G401.6 (cell line): ENCODE measurements at regions not wholly inside any gene's neighbourhood (a gene's known extent, or its start where the extent isn't known, plus 50 kb on each side); places are given as distances from the start of the nearest gene placed in this dataset.
"Not testable (repeated sequence)": the region's sequence is repeated elsewhere in the genome, so short reads cannot be mapped to it uniquely, and the experiment has no call there.

Experiments used
- FAIRE-seq: peaks from 2 replicates; lab custom pipeline; 2012; peaks lifted over from hg19 to GRCh38; lab: Jason Lieb, UNC

GRCh38 chr21:25487046-25487594 is 120.2 kb downstream of the MRPL39 start:
- no peak for FAIRE-seq

DNA sequence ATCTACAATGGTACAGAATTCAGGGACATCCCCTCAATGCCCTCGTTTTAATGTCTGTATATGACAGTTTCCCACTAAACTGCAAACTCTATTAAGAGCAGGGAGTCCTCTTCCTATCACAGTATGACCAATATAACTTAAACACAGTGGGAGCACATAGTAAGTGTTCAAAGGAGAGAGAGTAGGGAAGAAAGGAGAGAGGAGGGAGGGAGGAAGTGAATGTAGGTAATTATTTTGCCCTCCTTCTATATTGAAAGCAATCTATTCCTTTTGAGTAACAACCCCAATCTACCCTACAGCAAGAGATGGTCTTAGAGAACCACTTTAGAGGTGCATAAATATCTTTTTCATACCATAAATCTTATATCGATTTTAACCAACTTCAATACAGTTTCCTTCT is 121.4 kb downstream of the MRPL39 start:
- no peak for FAIRE-seq

GRCh38 chr21:25467896-25468295 is 139.4 kb downstream of the MRPL39 start:
- no peak for FAIRE-seq

- not testable (repeated sequence) for FAIRE-seq
Observed at GRCh38 chr21:25467071-25467470, 140.2 kb downstream of the MRPL39 start.

- no peak for FAIRE-seq
Observed at GRCh38 chr21:25466470-25466869, 140.8 kb downstream of the MRPL39 start.

- no peak for FAIRE-seq
Observed at GRCh38 chr21:25465263-25465662, 142.0 kb downstream of the MRPL39 start.

- no peak for FAIRE-seq
Observed at GRCh38 chr21:25464275-25464674, 143.0 kb downstream of the MRPL39 start.

DNA sequence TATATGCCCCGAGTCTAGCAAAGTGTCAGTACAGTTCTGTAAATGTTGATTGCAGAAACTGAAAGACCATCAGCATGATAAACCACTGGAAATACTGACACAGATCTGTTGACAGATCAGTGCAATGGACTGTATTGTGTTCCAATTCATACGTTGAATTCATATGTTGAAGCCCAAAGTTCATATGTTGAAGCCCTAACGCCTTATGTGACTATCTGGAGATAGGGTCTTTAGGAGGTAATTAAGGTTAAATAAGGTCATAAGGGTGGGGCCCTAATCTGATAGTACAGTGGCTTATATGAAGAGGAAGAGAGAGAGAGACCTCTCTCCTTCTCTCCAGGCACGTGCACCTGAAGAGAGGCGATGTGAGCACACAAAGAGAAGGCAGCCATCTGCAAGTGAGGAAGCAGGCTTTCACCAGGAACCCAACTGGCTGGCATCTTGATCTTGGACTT is 144.7 kb downstream of the MRPL39 start:
- no peak for FAIRE-seq

- no peak for FAIRE-seq
Observed at GRCh38 chr21:25461725-25462124, 145.6 kb downstream of the MRPL39 start.

DNA sequence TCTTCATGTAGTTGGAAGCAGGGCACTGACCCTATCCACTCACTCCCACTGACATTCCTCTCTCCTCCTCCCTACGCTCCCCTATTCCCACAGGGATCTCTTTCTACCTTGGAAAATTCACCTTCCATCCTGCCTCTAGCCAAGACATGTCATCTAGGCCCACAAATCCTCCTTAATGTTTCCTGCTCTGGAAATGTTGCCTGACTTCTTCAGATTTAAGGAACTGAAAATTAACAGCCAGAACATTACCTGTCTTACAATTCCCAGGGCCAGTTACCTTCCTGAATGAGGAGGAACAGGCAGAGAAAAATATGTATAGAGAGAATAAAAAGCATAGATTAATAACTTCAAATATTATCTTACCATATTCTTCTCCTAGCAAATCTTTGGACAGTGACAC is 147.3 kb downstream of the MRPL39 start:
- FAIRE-seq = no peak

GRCh38 chr21:25459365-25459764 is 147.9 kb downstream of the MRPL39 start:
- no peak for FAIRE-seq

DNA sequence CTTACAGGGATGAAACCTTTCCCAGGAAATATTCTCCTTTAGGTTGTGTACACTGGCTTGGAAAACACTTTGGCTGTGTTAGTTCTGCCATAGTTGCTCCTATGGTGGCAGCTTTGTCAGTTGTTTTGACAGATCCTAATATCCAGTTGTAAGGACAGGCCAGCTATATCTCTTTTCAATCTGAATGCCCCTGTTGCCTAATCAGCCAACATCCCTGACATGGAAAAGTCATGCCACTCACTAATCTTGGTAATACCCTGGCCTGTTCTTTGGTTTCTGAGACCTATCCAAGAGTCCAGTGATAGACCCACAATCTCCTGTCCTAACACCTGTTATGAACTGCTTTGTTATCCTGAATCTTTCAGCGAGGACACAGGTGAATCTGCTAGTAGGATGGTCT is 148.8 kb downstream of the MRPL39 start:
- no peak for FAIRE-seq

DNA sequence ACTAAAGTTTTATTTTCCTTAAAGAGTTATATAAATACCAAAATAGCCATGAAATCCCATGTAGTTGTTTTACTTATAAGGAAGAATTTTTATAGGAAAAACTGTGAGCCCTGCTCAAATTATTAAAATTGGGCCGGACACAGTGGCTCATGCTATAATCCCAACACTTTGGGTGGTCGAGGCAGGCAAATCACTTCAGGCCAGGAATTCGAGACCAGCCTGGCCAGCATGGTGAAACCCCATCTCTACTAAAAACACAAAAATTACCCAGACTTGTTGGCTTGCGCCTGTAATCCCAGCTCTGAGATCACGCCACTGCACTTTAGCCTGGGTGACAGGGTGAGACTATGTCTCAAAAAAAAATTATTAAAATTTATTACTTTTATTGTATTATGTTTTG is 149.3 kb downstream of the MRPL39 start:
- no peak for FAIRE-seq

- no peak for FAIRE-seq
Observed at GRCh38 chr21:25457411-25457810, 149.9 kb downstream of the MRPL39 start.

DNA sequence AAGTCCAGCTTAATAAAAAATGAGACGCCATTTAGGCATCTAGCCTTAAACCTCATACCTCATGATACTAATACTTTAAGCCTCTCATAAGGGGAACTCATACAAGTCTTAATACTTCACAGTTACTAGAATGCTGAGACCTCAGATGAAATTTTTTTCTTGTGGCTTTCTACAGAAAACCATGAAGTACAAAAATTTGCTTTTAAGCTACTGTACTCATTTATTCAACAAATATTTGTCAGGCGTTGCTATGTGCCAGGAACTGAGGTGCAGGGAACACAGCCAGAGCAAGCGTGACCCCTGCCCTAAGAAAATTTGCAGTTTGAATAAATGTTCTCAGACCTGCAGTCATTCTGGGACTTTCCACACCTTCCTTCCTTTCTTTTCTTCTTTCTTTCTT is 150.6 kb downstream of the MRPL39 start:
- no peak for FAIRE-seq

DNA sequence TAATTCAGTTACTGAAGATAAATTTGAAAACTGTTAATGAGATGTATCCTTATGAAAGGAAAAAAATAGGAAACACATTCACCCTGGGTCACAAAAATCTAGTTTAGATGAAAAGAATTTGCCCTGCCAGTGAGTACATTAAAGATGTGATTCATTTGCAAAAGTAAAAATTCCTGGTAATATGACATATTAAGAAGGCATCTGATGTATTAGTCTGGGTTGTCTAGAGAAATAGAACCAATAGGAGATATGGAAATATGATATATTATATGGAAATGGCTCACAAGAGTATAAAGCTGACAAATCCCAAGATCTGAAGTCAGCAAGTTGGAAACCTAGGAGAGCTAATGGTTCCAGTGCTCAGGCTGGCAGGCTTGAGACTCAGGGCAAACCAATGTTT is 153.8 kb downstream of the MRPL39 start:
- FAIRE-seq = no peak

DNA sequence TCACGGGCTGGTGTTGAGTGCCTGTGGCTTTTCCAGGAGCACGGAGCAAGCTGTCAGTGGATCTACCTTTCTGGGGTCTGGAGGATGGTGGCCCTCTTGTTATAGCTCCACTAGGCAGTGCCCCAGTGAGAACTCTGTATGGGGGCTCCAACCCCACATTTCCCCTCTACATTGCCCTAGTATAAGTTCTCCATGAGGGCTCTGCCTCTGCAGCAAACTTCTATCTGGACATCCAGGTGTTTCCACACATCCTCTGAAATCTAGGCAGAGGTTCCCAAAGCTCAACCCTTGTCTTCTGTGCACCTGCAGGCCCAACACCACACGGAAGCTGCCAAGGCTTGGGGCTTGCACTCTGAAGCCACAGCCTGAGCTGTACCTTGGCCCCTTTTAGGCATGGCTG is 157.3 kb downstream of the MRPL39 start:
- no peak for FAIRE-seq

DNA sequence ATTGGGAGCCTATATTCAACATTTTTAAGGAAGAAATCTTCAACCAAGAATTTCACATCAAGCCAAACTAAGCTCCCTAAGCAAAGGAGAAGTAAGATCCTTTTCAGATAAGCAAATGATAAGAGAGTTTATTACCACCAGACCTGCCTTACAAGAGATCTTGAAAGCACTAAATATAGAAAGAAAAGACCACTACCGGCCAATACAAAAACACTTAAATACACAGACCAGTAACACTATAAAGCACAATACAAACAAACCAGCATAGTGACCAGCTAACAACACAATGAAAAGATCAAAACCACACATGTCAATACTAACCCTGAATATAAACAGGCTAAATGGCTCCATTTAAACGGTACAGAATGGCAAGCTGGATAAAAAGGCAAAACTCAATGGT is 165.4 kb downstream of the MRPL39 start:
- FAIRE-seq = no peak

DNA sequence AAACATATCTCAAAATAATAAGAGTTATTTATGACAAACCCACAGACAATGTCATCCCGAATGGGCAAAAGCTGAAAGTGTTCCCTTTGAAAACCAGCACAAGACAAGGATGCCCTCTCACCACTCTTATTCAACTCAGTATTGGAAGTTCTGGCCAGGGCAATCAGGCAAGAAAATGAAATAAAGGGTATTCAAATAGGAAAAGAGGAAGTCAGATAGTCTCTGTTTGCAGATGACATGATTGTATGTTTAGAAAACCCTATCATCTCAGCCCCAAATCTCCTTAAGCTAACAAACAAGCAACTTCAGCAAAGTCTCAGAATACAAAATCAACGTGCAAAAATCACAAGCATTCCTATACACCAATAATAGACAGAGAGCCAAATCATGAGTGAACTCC is 169.8 kb downstream of the MRPL39 start:
- not testable (repeated sequence) for FAIRE-seq

- FAIRE-seq = no peak
Observed at GRCh38 chr21:25428537-25428936, 178.7 kb downstream of the MRPL39 start.

- FAIRE-seq = no peak
Observed at GRCh38 chr21:25427828-25428227, 179.5 kb downstream of the MRPL39 start.

DNA sequence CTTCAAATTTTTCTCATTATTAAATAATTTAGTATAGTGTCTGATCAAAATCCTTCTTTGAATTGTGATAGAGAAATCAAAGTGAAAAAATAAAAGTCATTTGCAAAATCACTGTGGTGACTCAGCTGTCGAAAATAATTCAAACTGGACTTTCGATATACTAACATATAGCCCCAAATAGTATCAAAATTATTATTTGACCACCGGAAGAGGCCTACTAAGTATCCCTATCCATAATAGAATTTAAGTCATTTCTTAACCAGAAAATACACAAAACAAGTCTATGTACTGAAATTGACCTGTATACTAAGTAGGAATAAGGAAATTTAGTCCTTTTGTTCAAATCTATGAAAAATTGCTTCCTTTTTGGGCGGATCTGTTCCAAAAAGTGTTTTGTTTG is 180.7 kb downstream of the MRPL39 start:
- no peak for FAIRE-seq

GRCh38 chr21:25425156-25425555 is 182.1 kb downstream of the MRPL39 start:
- no peak for FAIRE-seq

- no peak for FAIRE-seq
Observed at GRCh38 chr21:25424634-25425033, 182.6 kb downstream of the MRPL39 start.

- no peak for FAIRE-seq
Observed at GRCh38 chr21:25424048-25424447, 183.2 kb downstream of the MRPL39 start.
